PC-3 (cell line): ENCODE measurements at regions not wholly inside any gene's neighbourhood (a gene's known extent, or its start where the extent isn't known, plus 50 kb on each side); places are given as distances from the start of the nearest gene placed in this dataset.

Experiments
- EZH2 ChIP-seq: fragments of 300-600 bp; sonication (generic); IDR thresholded peaks from one replicate; pipeline ENCODE4 v1.6.1; 2017; ENCODE audit warnings: antibody characterized with exemption, mild to moderate bottlenecking, low read length; ENCODE audit not compliant: unreplicated experiment
- EZH2phosphoT487 ChIP-seq: fragments of 300-600 bp; sonication (generic); IDR thresholded peaks from 2 replicates; pipeline ENCODE4 v1.6.1; 2018; ENCODE audit warnings: mild to moderate bottlenecking, antibody characterized with exemption, low read length, borderline replicate concordance
- TF ChIP-seq, protein P1 (sequence below): fragments of 300-600 bp; sonication (generic); conservative IDR thresholded peaks from 2 replicates; pipeline ENCODE4 v1.5.1; 2017; ENCODE audit warnings: antibody characterized with exemption, low read depth, mild to moderate bottlenecking, low read length

DNA sequence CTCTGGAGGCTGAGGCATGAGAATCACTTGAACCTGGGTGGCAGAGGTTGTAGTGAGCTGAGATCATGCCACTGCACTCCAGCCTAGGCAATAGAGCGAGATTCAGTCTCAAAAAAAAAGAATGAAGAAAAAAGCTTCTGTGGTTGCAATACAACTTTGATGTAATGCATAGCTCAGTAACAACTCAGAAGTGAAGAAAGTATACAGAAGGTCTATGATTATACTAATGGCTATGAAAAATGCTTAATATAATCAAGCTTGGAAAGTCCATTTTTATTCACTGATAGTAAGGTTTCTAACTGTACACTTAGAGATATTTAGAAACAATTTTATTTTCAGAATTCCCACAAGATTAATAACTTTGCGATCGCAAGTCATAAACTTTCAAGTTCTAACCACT is 88.2 kb upstream of the FRMD6 start:
- TF ChIP-seq, protein P1, sequence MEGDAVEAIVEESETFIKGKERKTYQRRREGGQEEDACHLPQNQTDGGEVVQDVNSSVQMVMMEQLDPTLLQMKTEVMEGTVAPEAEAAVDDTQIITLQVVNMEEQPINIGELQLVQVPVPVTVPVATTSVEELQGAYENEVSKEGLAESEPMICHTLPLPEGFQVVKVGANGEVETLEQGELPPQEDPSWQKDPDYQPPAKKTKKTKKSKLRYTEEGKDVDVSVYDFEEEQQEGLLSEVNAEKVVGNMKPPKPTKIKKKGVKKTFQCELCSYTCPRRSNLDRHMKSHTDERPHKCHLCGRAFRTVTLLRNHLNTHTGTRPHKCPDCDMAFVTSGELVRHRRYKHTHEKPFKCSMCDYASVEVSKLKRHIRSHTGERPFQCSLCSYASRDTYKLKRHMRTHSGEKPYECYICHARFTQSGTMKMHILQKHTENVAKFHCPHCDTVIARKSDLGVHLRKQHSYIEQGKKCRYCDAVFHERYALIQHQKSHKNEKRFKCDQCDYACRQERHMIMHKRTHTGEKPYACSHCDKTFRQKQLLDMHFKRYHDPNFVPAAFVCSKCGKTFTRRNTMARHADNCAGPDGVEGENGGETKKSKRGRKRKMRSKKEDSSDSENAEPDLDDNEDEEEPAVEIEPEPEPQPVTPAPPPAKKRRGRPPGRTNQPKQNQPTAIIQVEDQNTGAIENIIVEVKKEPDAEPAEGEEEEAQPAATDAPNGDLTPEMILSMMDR: no peak
- TF ChIP-seq EZH2 (no peak), EZH2phosphoT487 (no peak)
